NB4 (cell line): ENCODE measurements at regions not wholly inside any gene's neighbourhood (a gene's known extent, or its start where the extent isn't known, plus 50 kb on each side); places are given as distances from the start of the nearest gene placed in this dataset.
"Not testable (repeated sequence)": the region's sequence is repeated elsewhere in the genome, so short reads cannot be mapped to it uniquely, and the experiment has no call there.

Experiments used
- DNase-seq: peaks from one replicate; pipeline ENCODE4 v3.0.0; 2010; ENCODE audit warnings: low read depth
- H3K4me3 ChIP-seq: one replicate; pipeline ENCODE4 v1.5.1; 2011; ENCODE audit warnings: mild to moderate bottlenecking, low read depth, low read length, moderate library complexity
- MAX ChIP-seq: IDR thresholded peaks from 2 replicates; pipeline ENCODE4 v1.6.1; 2011; ENCODE audit warnings: low read depth, low read length
- MYC ChIP-seq: IDR thresholded peaks from 2 replicates; pipeline ENCODE4 v1.6.1; 2011; ENCODE audit warnings: low read depth, low read length
- POLR2A ChIP-seq: IDR thresholded peaks from 2 replicates; pipeline ENCODE4 v1.6.1; 2011; ENCODE audit warnings: mild to moderate bottlenecking; ENCODE audit not compliant: insufficient read length; ENCODE audit errors: extremely low read depth
- TF ChIP-seq, protein P1 (sequence below): IDR thresholded peaks from one replicate; pipeline ENCODE4 v1.5.1; 2012; ENCODE audit warnings: low read depth, low read length

GRCh38 chr12:23139026-23139425, 514.1 kb downstream of the ETNK1 start:
- no peak overlapping the region for H3K4me3 ChIP-seq
- TF ChIP-seq MAX = no peak
- no peak for DNase-seq

GRCh38 chr12:23140710-23141109, 515.7 kb downstream of the ETNK1 start:
- no peak overlapping the region for H3K4me3 ChIP-seq
- TF ChIP-seq POLR2A (no peak), MAX (no peak), MYC (no peak)
- TF ChIP-seq, protein P1, sequence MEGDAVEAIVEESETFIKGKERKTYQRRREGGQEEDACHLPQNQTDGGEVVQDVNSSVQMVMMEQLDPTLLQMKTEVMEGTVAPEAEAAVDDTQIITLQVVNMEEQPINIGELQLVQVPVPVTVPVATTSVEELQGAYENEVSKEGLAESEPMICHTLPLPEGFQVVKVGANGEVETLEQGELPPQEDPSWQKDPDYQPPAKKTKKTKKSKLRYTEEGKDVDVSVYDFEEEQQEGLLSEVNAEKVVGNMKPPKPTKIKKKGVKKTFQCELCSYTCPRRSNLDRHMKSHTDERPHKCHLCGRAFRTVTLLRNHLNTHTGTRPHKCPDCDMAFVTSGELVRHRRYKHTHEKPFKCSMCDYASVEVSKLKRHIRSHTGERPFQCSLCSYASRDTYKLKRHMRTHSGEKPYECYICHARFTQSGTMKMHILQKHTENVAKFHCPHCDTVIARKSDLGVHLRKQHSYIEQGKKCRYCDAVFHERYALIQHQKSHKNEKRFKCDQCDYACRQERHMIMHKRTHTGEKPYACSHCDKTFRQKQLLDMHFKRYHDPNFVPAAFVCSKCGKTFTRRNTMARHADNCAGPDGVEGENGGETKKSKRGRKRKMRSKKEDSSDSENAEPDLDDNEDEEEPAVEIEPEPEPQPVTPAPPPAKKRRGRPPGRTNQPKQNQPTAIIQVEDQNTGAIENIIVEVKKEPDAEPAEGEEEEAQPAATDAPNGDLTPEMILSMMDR = no peak
- no peak for DNase-seq

DNA sequence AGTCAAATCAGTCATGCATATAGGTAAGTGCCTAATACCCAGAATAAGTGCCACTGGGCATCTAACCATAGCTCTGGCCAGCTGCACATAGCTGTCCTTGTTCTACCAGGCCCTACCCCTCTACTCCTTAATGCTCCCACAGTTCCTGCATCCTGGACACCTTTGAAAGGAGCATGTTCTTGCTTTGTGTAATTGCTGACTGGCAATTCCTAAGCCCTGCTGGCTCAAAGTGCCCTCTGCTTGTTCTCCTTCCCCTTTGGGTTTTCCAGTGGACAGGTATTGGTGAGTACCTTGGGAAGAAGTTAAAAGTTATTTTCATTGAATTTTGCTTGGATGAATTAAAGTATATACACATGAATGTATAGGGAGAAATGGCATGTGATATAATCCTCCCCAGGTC, 516.4 kb downstream of the ETNK1 start:
- H3K4me3 ChIP-seq = no peak overlapping the region
- no peak for DNase-seq
- TF ChIP-seq, protein P1 = no peak
- no peak for TF ChIP-seq POLR2A
- no peak for TF ChIP-seq MYC
- TF ChIP-seq MAX = no peak

- DNase-seq, H3K4me3 ChIP-seq: not testable (repeated sequence)
Measured at GRCh38 chr12:23146070-23146469, 521.1 kb downstream of the ETNK1 start.

DNA sequence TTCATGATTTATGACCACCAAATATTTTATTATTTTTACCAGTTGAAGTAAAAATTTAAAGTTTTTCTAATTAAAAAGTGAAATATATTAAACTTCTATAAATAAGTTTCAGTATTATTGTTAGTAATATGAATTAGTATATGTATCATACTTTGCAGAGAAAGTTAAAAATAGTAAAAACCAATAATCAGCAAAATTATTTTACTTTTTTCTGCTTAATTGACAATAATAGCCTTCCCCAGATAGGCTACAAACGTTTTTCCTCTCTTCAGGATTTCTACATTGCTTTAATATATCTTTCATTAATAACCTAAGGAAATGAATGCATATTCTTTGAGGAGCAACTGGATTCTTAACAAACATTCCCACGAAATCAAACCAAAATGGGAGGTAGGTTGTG, 543.5 kb downstream of the ETNK1 start:
- no peak overlapping the region for H3K4me3 ChIP-seq
- DNase-seq = no peak
- no peak for TF ChIP-seq MYC
- no peak for TF ChIP-seq MAX
- no peak for TF ChIP-seq POLR2A
- TF ChIP-seq, protein P1 = no peak

DNA sequence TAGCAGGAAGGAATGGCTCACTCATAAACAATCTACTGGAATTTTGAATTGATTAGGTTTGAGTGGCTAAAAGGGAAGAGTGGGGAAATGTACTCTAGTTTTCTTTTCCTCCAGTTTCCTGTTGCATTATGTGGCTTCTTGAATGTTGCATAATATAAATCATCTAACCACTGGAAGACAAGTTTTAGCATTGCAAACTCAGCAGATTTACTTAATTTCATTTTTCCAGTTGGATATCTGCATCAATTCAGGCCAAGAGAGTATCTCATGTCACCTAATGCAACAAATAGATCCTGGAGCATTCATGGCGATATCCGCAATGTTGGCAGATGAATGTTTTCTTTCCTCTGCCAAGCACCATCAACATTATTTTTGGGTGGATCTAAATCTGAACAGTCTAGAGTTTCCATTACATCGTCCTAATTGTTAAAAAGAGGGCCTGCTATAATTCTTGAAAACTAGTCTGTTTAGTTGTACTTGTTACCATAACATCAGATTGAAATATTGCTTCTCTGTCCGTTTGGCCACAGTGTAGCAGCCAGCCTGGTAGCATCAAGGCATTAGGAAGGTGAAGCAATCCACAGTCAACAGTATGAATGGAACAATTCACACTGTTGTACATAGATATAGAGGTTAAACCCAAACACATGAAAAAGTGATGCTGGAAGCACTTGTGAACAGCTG, 544.2 kb downstream of the ETNK1 start:
- no peak overlapping the region for H3K4me3 ChIP-seq
- DNase-seq = no peak
- TF ChIP-seq MAX = no peak
- TF ChIP-seq, protein P1 = no peak
- no peak for TF ChIP-seq POLR2A
- no peak for TF ChIP-seq MYC

GRCh38 chr12:23169696-23170013, 544.7 kb downstream of the ETNK1 start:
- no peak overlapping the region for H3K4me3 ChIP-seq
- TF ChIP-seq MYC (no peak), MAX (no peak), POLR2A (no peak)
- TF ChIP-seq, protein P1 = no peak
- no peak for DNase-seq
